H1 (cell line): ENCODE measurements at regions not wholly inside any gene's neighbourhood (a gene's known extent, or its start where the extent isn't known, plus 50 kb on each side); places are given as distances from the start of the nearest gene placed in this dataset.

Experiments used
- CTCF ChIA-PET: fragments of 300-600 bp; sonication (Branson Sonifier 250); formaldehyde crosslinking; loops from one replicate; lab custom pipeline; 2021; ENCODE audit not compliant: partially characterized antibody; lab: Charles Lee
- POLR2A ChIA-PET: fragments of 300-600 bp; sonication (Branson Sonifier 250); formaldehyde crosslinking; loops from one replicate; lab custom pipeline; 2021; ENCODE audit warnings: inconsistent platforms; ENCODE audit not compliant: partially characterized antibody; lab: Charles Lee
- DNase-seq, 2 experiments: peaks; one replicate each; pipeline versions ENCODE4 v3.0.0 to v3.0.0-alpha.2; 2010 to 2022; ENCODE audit warnings: low spot score in 2 of 2, low read depth in 1 of 2, mixed read lengths in 1 of 2
- FAIRE-seq: peaks from 2 replicates; lab custom pipeline; 2011; peaks lifted over from hg19 to GRCh38; lab: Jason Lieb, UNC
- H2AFZ ChIP-seq: 2 replicates; pipeline ENCODE4 v1.8.1; 2012; ENCODE audit warnings: low read length, inconsistent platforms
- H2AK5ac ChIP-seq: 2 replicates; pipeline ENCODE4 v1.6.1; 2013; ENCODE audit warnings: low read depth, low read length
- H2BK120ac ChIP-seq: replicated peaks from 2 replicates; pipeline ENCODE3; 2013; ENCODE audit warnings: low read depth, low read length, inconsistent platforms
- H2BK12ac ChIP-seq: 2 replicates; pipeline ENCODE4 v1.6.1; 2013; ENCODE audit warnings: low read depth, low read length
- H2BK15ac ChIP-seq: 2 replicates; pipeline ENCODE4 v1.6.1; 2013; ENCODE audit warnings: low read length
- H2BK20ac ChIP-seq: 2 replicates; pipeline ENCODE4 v1.6.1; 2013; ENCODE audit warnings: low read length
- H2BK5ac ChIP-seq: 2 replicates; pipeline ENCODE4 v1.6.1; 2013; ENCODE audit warnings: low read depth, low read length
- H3K14ac ChIP-seq: 2 replicates; pipeline ENCODE4 v1.6.1; 2013; ENCODE audit warnings: inconsistent platforms; ENCODE audit not compliant: insufficient read length
- H3K18ac ChIP-seq: 2 replicates; pipeline ENCODE4 v1.6.1; 2013; ENCODE audit warnings: low read length; ENCODE audit errors: extremely low read depth
- H3K23ac ChIP-seq: 2 replicates; pipeline ENCODE4 v1.6.1; 2013; ENCODE audit warnings: inconsistent platforms; ENCODE audit not compliant: insufficient read length
- H3K23me2 ChIP-seq: 2 replicates; pipeline ENCODE4 v1.6.1; 2013; ENCODE audit warnings: low read depth, low read length
- H3K27ac ChIP-seq: 2 replicates; pipeline ENCODE4 v1.6.1; 2011; ENCODE audit warnings: low read depth, low read length, inconsistent platforms
- H3K27me3 ChIP-seq, 4 experiments: replicated peaks in 1 of 4; 1 replicate in 1 of 4; 2 replicates in 3 of 4; pipeline versions ENCODE4 v1.6.1 to v1.8.1; 2011 to 2013; ENCODE audit warnings: low read length in 3 of 4, mild to moderate bottlenecking in 3 of 4, inconsistent platforms in 2 of 4, mixed read lengths in 2 of 4, moderate library complexity in 1 of 4; ENCODE audit not compliant: control insufficient read depth in 3 of 4, insufficient read depth in 3 of 4; ENCODE audit errors: extremely low read depth in 1 of 4
- H3K36me3 ChIP-seq, 4 experiments: 2 replicates each; pipeline versions ENCODE4 v1.6.1 to v1.8.1; 2011 to 2013; ENCODE audit warnings: mild to moderate bottlenecking in 4 of 4, low read length in 3 of 4, moderate library complexity in 2 of 4, control low read depth in 1 of 4, inconsistent platforms in 1 of 4; ENCODE audit not compliant: insufficient read depth in 4 of 4, control insufficient read depth in 2 of 4
- H3K4ac ChIP-seq: replicated peaks from 2 replicates; pipeline ENCODE3; 2013; ENCODE audit warnings: low read length, low read depth, mixed read lengths, inconsistent platforms; ENCODE audit not compliant: insufficient read length
- H3K4me1 ChIP-seq, 4 experiments: replicated peaks in 1 of 4; 1 replicate in 1 of 4; 2 replicates in 3 of 4; pipeline versions ENCODE4 v1.6.1 to v1.8.1; 2011 to 2013; ENCODE audit warnings: low read length in 3 of 4, inconsistent platforms in 2 of 4, mixed read lengths in 1 of 4; ENCODE audit not compliant: insufficient read depth in 4 of 4, control insufficient read depth in 3 of 4
- H3K4me2 ChIP-seq, 2 experiments: 2 replicates each; pipeline versions ENCODE4 v1.6.1 to v1.8.1; 2011 to 2013; ENCODE audit warnings: low read depth in 2 of 2, low read length in 2 of 2, control low read depth in 1 of 2, inconsistent platforms in 1 of 2, mild to moderate bottlenecking in 1 of 2; ENCODE audit not compliant: insufficient read depth in 1 of 2
- H3K4me3 ChIP-seq, 4 experiments: fragments of 200-600, 300-600 bp in 1 of 4; sonication (generic), shearing (Covaris generic), sonication (Bioruptor Twin) in 1 of 4; 2 replicates each; pipeline versions ENCODE4 v1.5.1 to v1.8.1; 2011 to 2016; ENCODE audit warnings: low read length in 4 of 4, low read depth in 3 of 4, control low read depth in 2 of 4, inconsistent platforms in 2 of 4, mild to moderate bottlenecking in 2 of 4, mixed read lengths in 1 of 4, moderate library complexity in 1 of 4; ENCODE audit not compliant: insufficient read depth in 2 of 4; ENCODE audit errors: extremely low read depth in 1 of 4
- H3K56ac ChIP-seq: replicated peaks from 2 replicates; pipeline ENCODE3; 2013; ENCODE audit warnings: low read depth, mild to moderate bottlenecking, mixed read lengths, low read length, inconsistent platforms; ENCODE audit not compliant: insufficient read length
- H3K79me1 ChIP-seq: 2 replicates; pipeline ENCODE4 v1.6.1; 2013; ENCODE audit warnings: low read depth, low read length, control low read depth
- H3K79me2 ChIP-seq, 2 experiments: 2 replicates each; pipeline versions ENCODE4 v1.6.1 to v1.8.1; 2012 to 2013; ENCODE audit warnings: low read length in 2 of 2, mild to moderate bottlenecking in 2 of 2, inconsistent platforms in 1 of 2; ENCODE audit not compliant: insufficient read depth in 2 of 2, control insufficient read depth in 1 of 2
- H3K9ac ChIP-seq, 4 experiments: replicated peaks in 1 of 4; 1 replicate in 1 of 4; 2 replicates in 3 of 4; pipeline versions ENCODE4 v1.6.1 to v1.8.1; 2011 to 2013; ENCODE audit warnings: low read depth in 3 of 4, low read length in 3 of 4, control low read depth in 2 of 4, mild to moderate bottlenecking in 2 of 4, moderate library complexity in 2 of 4, inconsistent platforms in 1 of 4; ENCODE audit errors: extremely low read depth in 1 of 4
- H3K9me3 ChIP-seq, 2 experiments: 2 replicates each; pipeline versions ENCODE4 v1.6.1 to v1.8.1; 2012 to 2013; ENCODE audit warnings: mild to moderate bottlenecking in 2 of 2, moderate library complexity in 2 of 2, control low read depth in 1 of 2, inconsistent platforms in 1 of 2, low read depth in 1 of 2, low read length in 1 of 2, mixed read lengths in 1 of 2; ENCODE audit not compliant: insufficient read depth in 2 of 2
- H4K20me1 ChIP-seq, 2 experiments: replicated peaks in 1 of 2; 2 replicates each; pipeline versions ENCODE3 to v1.8.1; 2011 to 2013; ENCODE audit warnings: inconsistent platforms in 2 of 2, low read length in 2 of 2, mild to moderate bottlenecking in 1 of 2; ENCODE audit not compliant: insufficient read depth in 2 of 2, control insufficient read depth in 1 of 2
- H4K5ac ChIP-seq: 2 replicates; pipeline ENCODE4 v1.6.1; 2013; ENCODE audit warnings: low read length, low read depth, mixed read lengths, inconsistent platforms; ENCODE audit not compliant: insufficient read length
- H4K8ac ChIP-seq: 2 replicates; pipeline ENCODE4 v1.8.0; 2013; ENCODE audit warnings: mild to moderate bottlenecking, moderate library complexity, low read length, inconsistent platforms; ENCODE audit not compliant: insufficient read depth; ENCODE audit errors: extremely low read depth
- H4K91ac ChIP-seq: replicated peaks from 2 replicates; pipeline ENCODE3; 2013; ENCODE audit warnings: low read length, mixed read lengths, inconsistent platforms; ENCODE audit not compliant: insufficient read length
- CTBP2 ChIP-seq: IDR thresholded peaks from 2 replicates; pipeline ENCODE4 v1.7.0; 2011; ENCODE audit warnings: borderline replicate concordance, mild to moderate bottlenecking, moderate library complexity, mixed read lengths, low read length; ENCODE audit not compliant: insufficient read depth, insufficient read length
- EZH2 ChIP-seq: fragments of 200-600 bp; sonication (generic); IDR thresholded peaks from 2 replicates; pipeline ENCODE4 v1.7.1; 2012; ENCODE audit warnings: low read depth, mild to moderate bottlenecking, moderate library complexity, low read length, inconsistent platforms; ENCODE audit not compliant: severe bottlenecking
- FOSL1 ChIP-seq: IDR thresholded peaks from 2 replicates; pipeline ENCODE4 v1.6.1; 2011; ENCODE audit warnings: mild to moderate bottlenecking, low read depth, low read length, moderate library complexity; ENCODE audit not compliant: insufficient read depth
- GABPA ChIP-seq: IDR thresholded peaks from 2 replicates; pipeline ENCODE4 v1.6.1; 2011; ENCODE audit warnings: mild to moderate bottlenecking, low read length, moderate library complexity, borderline replicate concordance; ENCODE audit not compliant: insufficient read depth
- GTF2F1 ChIP-seq: IDR thresholded peaks from 2 replicates; pipeline ENCODE4 v1.6.1; 2012; ENCODE audit warnings: low read depth, low read length, improper control_type of control experiment, borderline replicate concordance
- HDAC6 ChIP-seq: IDR thresholded peaks from one replicate; pipeline ENCODE4 v1.7.1; 2012; ENCODE audit warnings: low read depth, mild to moderate bottlenecking, inconsistent platforms, low read length, moderate library complexity
- JUN ChIP-seq: IDR thresholded peaks from 2 replicates; pipeline ENCODE4 v1.6.1; 2011; ENCODE audit warnings: low read depth, mild to moderate bottlenecking, improper control_type of control experiment, low read length
- POLR2AphosphoS5 ChIP-seq: IDR thresholded peaks from 2 replicates; pipeline ENCODE4 v1.6.1; 2011; ENCODE audit warnings: low read depth, low read length
- RNF2 ChIP-seq: fragments of 200-900, 300-1000 bp; sonication (generic); IDR thresholded peaks from 2 replicates; pipeline ENCODE4 v1.7.1; 2016; ENCODE audit warnings: borderline replicate concordance, low read depth, mild to moderate bottlenecking, antibody characterized with exemption, low read length; ENCODE audit not compliant: poor library complexity, severe bottlenecking; ENCODE audit errors: missing control alignments
- SP1 ChIP-seq: IDR thresholded peaks from 2 replicates; pipeline ENCODE4 v1.6.1; 2011; ENCODE audit warnings: low read depth, low read length
- TAF7 ChIP-seq: optimal IDR thresholded peaks from 2 replicates; pipeline ENCODE3; 2011; ENCODE audit warnings: low read depth, mild to moderate bottlenecking, inconsistent platforms, low read length, moderate library complexity, borderline replicate concordance
- TCF12 ChIP-seq: IDR thresholded peaks from 2 replicates; pipeline ENCODE4 v1.6.1; 2011; ENCODE audit warnings: low read depth, mild to moderate bottlenecking, low read length
- WGBS, 2 experiments: shearing (Covaris generic) in 1 of 2; methylation state at CpG; one replicate each; pipeline versions ENCODE4 v1.1.6 to v1.1.7; 2013 to 2015; ENCODE audit warnings: low lambda C conversion rate in 2 of 2, mixed read lengths in 2 of 2, inconsistent platforms in 1 of 2, low coverage in 1 of 2, missing lambda C conversion rate in 1 of 2; ENCODE audit not compliant: insufficient replicate concordance in 2 of 2, insufficient coverage in 1 of 2, insufficient read length in 1 of 2; ENCODE audit errors: extremely low coverage in 1 of 2, missing lambda C conversion rate in 1 of 2; 5-methylcytosine and 5-hydroxymethylcytosine counted together
- TF ChIP-seq, protein P1 (sequence below): IDR thresholded peaks from 2 replicates; pipeline ENCODE4 v1.6.1; 2011; ENCODE audit warnings: low read depth, mild to moderate bottlenecking, low read length; ENCODE audit not compliant: insufficient read depth

DNA sequence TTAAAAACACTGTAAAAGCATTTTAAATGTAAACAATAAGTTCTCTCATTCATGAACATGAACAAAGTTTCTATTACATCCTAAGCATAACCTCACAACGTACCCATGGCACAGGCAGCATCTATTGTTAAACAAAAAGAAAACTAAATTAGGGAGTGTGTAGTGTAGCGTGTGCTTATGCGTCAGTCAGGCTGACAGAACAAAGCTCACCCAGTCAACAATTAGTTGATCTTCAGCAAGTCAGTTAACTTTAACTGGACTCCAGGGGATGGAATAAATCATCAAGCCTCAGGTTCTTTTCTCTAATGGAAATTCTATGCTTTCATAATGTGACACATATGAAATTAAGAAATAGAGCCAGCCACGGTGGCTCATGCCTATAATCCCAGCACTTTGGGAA, 91.6 kb upstream of the ODAD2 start:
- H3K9me3 ChIP-seq = no peaks in the 10 kb centered on the region
- no peak overlapping the region for H2BK120ac ChIP-seq
- no peak overlapping the region for H4K5ac ChIP-seq
- H3K9ac ChIP-seq = no peak overlapping the region
- H3K56ac ChIP-seq = no peak overlapping the region
- H3K23ac ChIP-seq = no peak overlapping the region
- no peak overlapping the region for H3K27ac ChIP-seq
- H3K79me2 ChIP-seq = no peaks in the 10 kb centered on the region
- no peak for TF ChIP-seq RNF2
- TF ChIP-seq CTBP2 = no peak
- no peak for TF ChIP-seq TCF12
- TF ChIP-seq GTF2F1 = no peak
- TF ChIP-seq POLR2AphosphoS5 = no peak
- TF ChIP-seq, protein P1, sequence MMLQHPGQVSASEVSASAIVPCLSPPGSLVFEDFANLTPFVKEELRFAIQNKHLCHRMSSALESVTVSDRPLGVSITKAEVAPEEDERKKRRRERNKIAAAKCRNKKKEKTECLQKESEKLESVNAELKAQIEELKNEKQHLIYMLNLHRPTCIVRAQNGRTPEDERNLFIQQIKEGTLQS = no peak
- TF ChIP-seq FOSL1 = no peak
- TF ChIP-seq TAF7 = no peak
- TF ChIP-seq JUN = no peak
- TF ChIP-seq GABPA = no peak
- no peak for TF ChIP-seq EZH2
- TF ChIP-seq HDAC6 = no peak
- no peak for TF ChIP-seq SP1
- TF ChIP-seq, all 59 proteins: peak for 0
- H2BK20ac ChIP-seq = no peak overlapping the region
- no peak overlapping the region for H3K14ac ChIP-seq
- ChIA-PET CTCF (interaction anchor here (0.7 to 1.5 kb wide), 3 partner anchors 39 to 293 kb away, joined by 3 read pairs; no protein-coding TSS in a partner anchor), POLR2A (no interaction called here)
- no peak overlapping the region for H2AK5ac ChIP-seq
- H3K4ac ChIP-seq = no peak overlapping the region
- no peak overlapping the region for H2AFZ ChIP-seq
- no peak overlapping the region for H3K18ac ChIP-seq
- H3K4me1 ChIP-seq = no peaks in the 10 kb centered on the region
- H2BK5ac ChIP-seq = no peak overlapping the region
- DNase-seq (no peak), FAIRE-seq (no peak)
- H2BK12ac ChIP-seq = no peak overlapping the region
- no peak overlapping the region for H3K4me2 ChIP-seq
- no peaks in the 10 kb centered on the region for H3K79me1 ChIP-seq
- no peak overlapping the region for H4K8ac ChIP-seq
- no peak overlapping the region for H4K91ac ChIP-seq
- H2BK15ac ChIP-seq = no peak overlapping the region
- no peaks in the 10 kb centered on the region for H4K20me1 ChIP-seq
- 92% methylated on average over 4 of the region's 4 CpGs; no CpG with 5 or more reads in 1 of the 2 experiments for WGBS, 2 experiments
- no peak overlapping the region for H3K4me3 ChIP-seq
- H3K27me3 ChIP-seq = no peaks in the 10 kb centered on the region
- no peaks in the 10 kb centered on the region for H3K36me3 ChIP-seq
- no peaks in the 10 kb centered on the region for H3K23me2 ChIP-seq
